CD8-positive, alpha-beta memory T cell (primary cell): ENCODE measurements at regions not wholly inside any gene's neighbourhood (a gene's known extent, or its start where the extent isn't known, plus 50 kb on each side); places are given as distances from the start of the nearest gene placed in this dataset.

ENCODE experiments used
- CTCF ChIA-PET: fragments of 350-600 bp; sonication (Branson Sonifier 250); formaldehyde crosslinking; loops from one replicate; lab custom pipeline; 2021; ENCODE audit warnings: antibody characterized with exemption; lab: Charles Lee
- POLR2A ChIA-PET: fragments of 350-600 bp; sonication (Branson Sonifier 250); formaldehyde crosslinking; loops from one replicate; lab custom pipeline; 2021; ENCODE audit warnings: antibody characterized with exemption; lab: Charles Lee
- DNase-seq, 5 donors: peaks; one replicate each; pipeline versions ENCODE4 v3.0.0 to v3.0.0-alpha.2; 2020 to 2022; ENCODE audit warnings: mixed read lengths in 1 of 5
- H3K27ac ChIP-seq: one replicate; pipeline ENCODE4 v1.7.0; 2013; ENCODE audit warnings: low read depth, mild to moderate bottlenecking, low read length, moderate library complexity
- H3K27me3 ChIP-seq: 2 replicates; pipeline ENCODE4 v1.7.0; 2013; ENCODE audit warnings: low read length, mild to moderate bottlenecking; ENCODE audit not compliant: insufficient read depth, poor library complexity, severe bottlenecking
- H3K36me3 ChIP-seq: 2 replicates; pipeline ENCODE4 v1.7.0; 2013; ENCODE audit warnings: mild to moderate bottlenecking, low read length, moderate library complexity; ENCODE audit not compliant: insufficient read depth
- H3K4me1 ChIP-seq: 2 replicates; pipeline ENCODE4 v1.7.0; 2013; ENCODE audit warnings: mild to moderate bottlenecking, low read length, moderate library complexity; ENCODE audit not compliant: insufficient read depth
- H3K4me3 ChIP-seq: 2 replicates; pipeline ENCODE4 v1.7.0; 2013; ENCODE audit warnings: mild to moderate bottlenecking, low read length
- H3K9me3 ChIP-seq: 2 replicates; pipeline ENCODE4 v1.7.0; 2013; ENCODE audit warnings: mild to moderate bottlenecking, low read length
- H3K27ac Mint-ChIP-seq, 8 donors: one replicate each; pipeline ENCODE4 v1.8.0; 2020 to 2021; ENCODE audit warnings: mixed read lengths in 8 of 8, mild to moderate bottlenecking in 6 of 8, inconsistent platforms in 3 of 8, moderate library complexity in 3 of 8
- H3K27me3 Mint-ChIP-seq, 2 donors: one replicate each; pipeline ENCODE4 v1.8.0; 2020 to 2021; ENCODE audit warnings: mixed read lengths in 2 of 2, mild to moderate bottlenecking in 1 of 2, moderate library complexity in 1 of 2
- H3K36me3 Mint-ChIP-seq, 3 donors: one replicate each; pipeline ENCODE4 v1.8.0; 2020 to 2021; ENCODE audit warnings: mixed read lengths in 3 of 3, inconsistent platforms in 1 of 3, mild to moderate bottlenecking in 1 of 3
- H3K4me1 Mint-ChIP-seq, 3 donors: one replicate each; pipeline ENCODE4 v1.8.0; 2020 to 2021; ENCODE audit warnings: mixed read lengths in 3 of 3, inconsistent platforms in 1 of 3, mild to moderate bottlenecking in 1 of 3
- H3K4me3 Mint-ChIP-seq, 7 donors: one replicate each; pipeline ENCODE4 v1.8.0; 2020 to 2021; ENCODE audit warnings: mixed read lengths in 7 of 7, mild to moderate bottlenecking in 6 of 7, moderate library complexity in 4 of 7, inconsistent platforms in 2 of 7
- H3K9me3 Mint-ChIP-seq, 5 donors: one replicate each; pipeline ENCODE4 v1.8.0; 2020 to 2022; ENCODE audit warnings: mixed read lengths in 5 of 5, mild to moderate bottlenecking in 3 of 5, moderate library complexity in 2 of 5, inconsistent platforms in 1 of 5

- Histone ChIP-seq H3K4me3 (no peak overlapping the region), H3K36me3 (no peaks in the 10 kb centered on the region), H3K27ac (no peak overlapping the region), H3K4me1 (no peaks in the 10 kb centered on the region), H3K9me3 (no peaks in the 10 kb centered on the region), H3K27me3 (no peaks in the 10 kb centered on the region)
- CTCF ChIA-PET = interaction anchor here (0.6 kb wide), 1 partner anchor 27 kb away, joined by 3 read pairs; no protein-coding TSS in a partner anchor
- no peak for DNase-seq
- no peak overlapping the region for H3K27ac Mint-ChIP-seq
- no peak overlapping the region for H3K4me3 Mint-ChIP-seq
- no peaks in the 10 kb centered on the region for H3K4me1 Mint-ChIP-seq
- peaks cover 6 to 44% of the 10 kb centered on the region in 2 donors for H3K27me3 Mint-ChIP-seq
- POLR2A ChIA-PET = no interaction called here
- peaks cover 0 to 3% (median 0%) of the 10 kb centered on the region in 5 donors for H3K9me3 Mint-ChIP-seq
- H3K36me3 Mint-ChIP-seq = no peaks in the 10 kb centered on the region
These were observed 450.7 kb upstream of the CCL2 start for GRCh38 chr17:33804401-33804800.

- Histone ChIP-seq H3K27ac (no peak overlapping the region), H3K27me3 (no peaks in the 10 kb centered on the region), H3K36me3 (no peaks in the 10 kb centered on the region), H3K4me3 (no peak overlapping the region), H3K4me1 (no peaks in the 10 kb centered on the region), H3K9me3 (no peaks in the 10 kb centered on the region)
- H3K36me3 Mint-ChIP-seq = no peaks in the 10 kb centered on the region
- H3K27me3 Mint-ChIP-seq = peaks cover 7 to 29% of the 10 kb centered on the region in 2 donors
- no peaks in the 10 kb centered on the region for H3K4me1 Mint-ChIP-seq
- ChIA-PET POLR2A (no interaction called here), CTCF (no interaction called here)
- no peak overlapping the region for H3K27ac Mint-ChIP-seq
- H3K4me3 Mint-ChIP-seq = no peak overlapping the region
- DNase-seq = no peak
- peaks cover 0 to 3% (median 0%) of the 10 kb centered on the region in 5 donors for H3K9me3 Mint-ChIP-seq
These were observed 448.5 kb upstream of the CCL2 start for GRCh38 chr17:33806631-33807030.

- peaks cover 5 to 13% of the 10 kb centered on the region in 2 donors for H3K27me3 Mint-ChIP-seq
- no peaks in the 10 kb centered on the region for H3K27me3 ChIP-seq
- no peaks in the 10 kb centered on the region for H3K36me3 Mint-ChIP-seq
- H3K4me1 Mint-ChIP-seq = no peaks in the 10 kb centered on the region
- POLR2A ChIA-PET = no interaction called here
- H3K4me3 ChIP-seq = no peak overlapping the region
- no peak for DNase-seq
- CTCF ChIA-PET = no interaction called here
- peaks cover 0 to 3% (median 0%) of the 10 kb centered on the region in 5 donors for H3K9me3 Mint-ChIP-seq
- no peaks in the 10 kb centered on the region for H3K4me1 ChIP-seq
- no peak overlapping the region for H3K27ac ChIP-seq
- no peak overlapping the region for H3K27ac Mint-ChIP-seq
- H3K9me3 ChIP-seq = no peaks in the 10 kb centered on the region
- no peaks in the 10 kb centered on the region for H3K36me3 ChIP-seq
- no peak overlapping the region for H3K4me3 Mint-ChIP-seq
These were observed 445.3 kb upstream of the CCL2 start for GRCh38 chr17:33809748-33810147.

- H3K27me3 ChIP-seq = no peaks in the 10 kb centered on the region
- no peaks in the 10 kb centered on the region for H3K9me3 ChIP-seq
- Mint-ChIP-seq H3K9me3 (no peaks in the 10 kb centered on the region), H3K27ac (no peak overlapping the region), H3K4me1 (no peaks in the 10 kb centered on the region), H3K36me3 (no peaks in the 10 kb centered on the region), H3K4me3 (no peak overlapping the region), H3K27me3 (peaks cover 8 to 11% of the 10 kb centered on the region in 2 donors)
- ChIA-PET POLR2A (no interaction called here), CTCF (no interaction called here)
- DNase-seq = no peak
- no peaks in the 10 kb centered on the region for H3K36me3 ChIP-seq
- no peaks in the 10 kb centered on the region for H3K4me1 ChIP-seq
- no peak overlapping the region for H3K27ac ChIP-seq
- no peak overlapping the region for H3K4me3 ChIP-seq
These were observed 443.9 kb upstream of the CCL2 start for GRCh38 chr17:33811004-33811760.

- POLR2A ChIA-PET = no interaction called here
- no peaks in the 10 kb centered on the region for H3K4me1 ChIP-seq
- Mint-ChIP-seq H3K9me3 (no peaks in the 10 kb centered on the region), H3K4me3 (no peak overlapping the region), H3K27me3 (peaks cover 8 to 11% of the 10 kb centered on the region in 2 donors), H3K4me1 (no peaks in the 10 kb centered on the region), H3K27ac (no peak overlapping the region), H3K36me3 (no peaks in the 10 kb centered on the region)
- no peak for DNase-seq
- no peak overlapping the region for H3K27ac ChIP-seq
- no peaks in the 10 kb centered on the region for H3K9me3 ChIP-seq
- no peaks in the 10 kb centered on the region for H3K27me3 ChIP-seq
- no peaks in the 10 kb centered on the region for H3K36me3 ChIP-seq
- no peak overlapping the region for H3K4me3 ChIP-seq
- CTCF ChIA-PET = no interaction called here
These were observed 443.0 kb upstream of the CCL2 start for GRCh38 chr17:33811984-33812577.

GRCh38 chr17:33814852-33815251 lies 440.2 kb upstream of the CCL2 start:
- Histone ChIP-seq H3K36me3 (no peaks in the 10 kb centered on the region), H3K9me3 (no peaks in the 10 kb centered on the region), H3K27ac (no peak overlapping the region), H3K27me3 (no peaks in the 10 kb centered on the region), H3K4me3 (no peak overlapping the region), H3K4me1 (no peaks in the 10 kb centered on the region)
- H3K4me1 Mint-ChIP-seq = no peaks in the 10 kb centered on the region
- H3K27me3 Mint-ChIP-seq = peaks cover 7 to 19% of the 10 kb centered on the region in 2 donors
- no peaks in the 10 kb centered on the region for H3K9me3 Mint-ChIP-seq
- no peak overlapping the region for H3K4me3 Mint-ChIP-seq
- ChIA-PET CTCF (no interaction called here), POLR2A (no interaction called here)
- DNase-seq = no peak
- H3K27ac Mint-ChIP-seq = no peak overlapping the region
- no peaks in the 10 kb centered on the region for H3K36me3 Mint-ChIP-seq

- H3K9me3 Mint-ChIP-seq = no peaks in the 10 kb centered on the region
- H3K4me3 Mint-ChIP-seq = no peak overlapping the region
- Histone ChIP-seq H3K36me3 (no peaks in the 10 kb centered on the region), H3K4me3 (no peak overlapping the region), H3K9me3 (no peaks in the 10 kb centered on the region), H3K27me3 (peaks cover 2% of the 10 kb centered on the region), H3K27ac (no peak overlapping the region), H3K4me1 (no peaks in the 10 kb centered on the region)
- H3K4me1 Mint-ChIP-seq = no peaks in the 10 kb centered on the region
- ChIA-PET CTCF (no interaction called here), POLR2A (no interaction called here)
- DNase-seq = no peak
- no peaks in the 10 kb centered on the region for H3K36me3 Mint-ChIP-seq
- H3K27me3 Mint-ChIP-seq = peaks cover 7 to 20% of the 10 kb centered on the region in 2 donors
- H3K27ac Mint-ChIP-seq = no peak overlapping the region
These were observed 439.0 kb upstream of the CCL2 start for GRCh38 chr17:33816036-33816435.

GRCh38 chr17:33816842-33817617 lies 438.1 kb upstream of the CCL2 start:
- H3K27ac ChIP-seq = no peak overlapping the region
- peaks cover 6% of the 10 kb centered on the region for H3K27me3 ChIP-seq
- Mint-ChIP-seq H3K4me1 (no peaks in the 10 kb centered on the region), H3K27me3 (peaks cover 7 to 27% of the 10 kb centered on the region in 2 donors), H3K27ac (no peak overlapping the region), H3K36me3 (no peaks in the 10 kb centered on the region), H3K9me3 (no peaks in the 10 kb centered on the region), H3K4me3 (no peak overlapping the region)
- no peak for DNase-seq
- no peaks in the 10 kb centered on the region for H3K9me3 ChIP-seq
- H3K4me1 ChIP-seq = no peaks in the 10 kb centered on the region
- POLR2A ChIA-PET = no interaction called here
- H3K4me3 ChIP-seq = no peak overlapping the region
- CTCF ChIA-PET = no interaction called here
- no peaks in the 10 kb centered on the region for H3K36me3 ChIP-seq
